Right lobe of liver (tissue), 6 donors: ENCODE measurements at regions not wholly inside any gene's neighbourhood (a gene's known extent, or its start where the extent isn't known, plus 50 kb on each side); places are given as distances from the start of the nearest gene placed in this dataset.

Experiments used
- ATAC-seq, 4 donors: fragments of 200-7000 bp; cut with Tn5 transposase; one replicate each; pipeline ENCODE4 v1.9.1; 2020; ENCODE audit warnings: mild to moderate bottlenecking in 4 of 4, moderate library complexity in 4 of 4
- DNase-seq, 3 donors: peaks; one replicate each; pipeline ENCODE4 v3.0.0-alpha.2; 2020
- H3K27ac ChIP-seq, 3 donors: fragments of 200-600 bp; one replicate each; pipeline ENCODE4 v1.8.0; 2022
- H3K27me3 ChIP-seq, 2 donors: fragments of 200-600 bp; one replicate each; pipeline ENCODE4 v1.8.0; 2022
- H3K36me3 ChIP-seq, 4 donors: fragments of 200-600 bp; sonication (generic) in 1 of 4; one replicate each; pipeline versions ENCODE4 v1.5.1 to v1.8.0; 2017 to 2022; ENCODE audit warnings: control low read depth in 1 of 4
- H3K4me1 ChIP-seq, 4 donors: fragments of 200-600 bp; sonication (generic) in 1 of 4; one replicate each; pipeline versions ENCODE4 v1.5.1 to v1.8.0; 2017 to 2022; ENCODE audit warnings: control low read depth in 1 of 4
- H3K4me3 ChIP-seq, 3 donors: fragments of 200-600 bp; one replicate each; pipeline ENCODE4 v1.8.0; 2022
- H3K9me3 ChIP-seq, 4 donors: fragments of 200-600 bp; sonication (generic) in 1 of 4; one replicate each; pipeline versions ENCODE4 v1.5.1 to v1.8.0; 2017 to 2022; ENCODE audit warnings: control low read depth in 1 of 4
- CTCF ChIP-seq, 4 donors: fragments of 200-600 bp in 3 of 4; fragments of 450-650 bp in 1 of 4; IDR thresholded peaks; one replicate each; pipeline versions ENCODE4 v1.5.1 to v1.8.0; 2016 to 2022; ENCODE audit warnings: antibody characterized with exemption in 4 of 4, mild to moderate bottlenecking in 2 of 4
- POLR2A ChIP-seq: fragments of 450-650 bp; IDR thresholded peaks from one replicate; pipeline ENCODE4 v1.6.1; 2017; ENCODE audit warnings: antibody characterized with exemption, mild to moderate bottlenecking
- WGBS: methylation state at CpG from one replicate; pipeline ENCODE4 v1.1.6; 2018; ENCODE audit warnings: low coverage, low lambda C conversion rate; ENCODE audit not compliant: insufficient coverage; ENCODE audit errors: missing lambda C conversion rate; 5-methylcytosine and 5-hydroxymethylcytosine counted together
- intact Hi-C, 2 donors: fragments of 100-400 bp; cut with DNase I; formaldehyde crosslinking; loops; one replicate each; pipeline versions ENCODE4 v1.11.2 to v1.14.1; 2022
- donor health status: DM: no; HTN: yes; CAD: no.
- donor health status: DM: no; HTN: no; CAD: no.
- donor health status: DM: no; HTN: no; CAD: no.
- donor health status: DM: no; HTN: yes; CAD: no.
- donor health status: DM: no; HTN: yes; CAD: no.

GRCh38 chr5:68484307-68485068 lies 268.9 kb downstream of the PIK3R1 start:
- ATAC-seq (no peak), DNase-seq (no peak)
- no peaks in the 10 kb centered on the region for H3K4me1 ChIP-seq
- no peak overlapping the region for H3K4me3 ChIP-seq
- no peaks in the 10 kb centered on the region for H3K27me3 ChIP-seq
- H3K9me3 ChIP-seq = no peaks in the 10 kb centered on the region
- 84% methylated on average over 3 of the region's 4 CpGs for WGBS
- no peak for TF ChIP-seq POLR2A
- no peak for TF ChIP-seq CTCF (IDR thresholded peaks at IDR 0.05)
- no peak overlapping the region for H3K27ac ChIP-seq
- H3K36me3 ChIP-seq = no peaks in the 10 kb centered on the region
- intact Hi-C loops = loop anchor here in 1 of 2 donors (10.0 kb wide), 1 partner anchor 60 kb away; no protein-coding TSS in a partner anchor

- Histone ChIP-seq H3K27ac (no peak overlapping the region), H3K4me1 (no peaks in the 10 kb centered on the region), H3K27me3 (no peaks in the 10 kb centered on the region), H3K4me3 (no peak overlapping the region), H3K9me3 (no peaks in the 10 kb centered on the region), H3K36me3 (no peaks in the 10 kb centered on the region)
- ATAC-seq = no peak
- intact Hi-C loops = loop anchor here in 1 of 2 donors (10.0 kb wide), 1 partner anchor 55 kb away; no protein-coding TSS in a partner anchor
- no peak for DNase-seq
- TF ChIP-seq CTCF (IDR thresholded peaks at IDR 0.05) (no peak), POLR2A (no peak)
- WGBS = 100% methylated on average over 1 of the region's 1 CpG
Observed at GRCh38 chr5:68489556-68489955, 274.0 kb downstream of the PIK3R1 start.

GRCh38 chr5:68490406-68490805 lies 274.9 kb downstream of the PIK3R1 start:
- intact Hi-C loops = no loop called here
- DNase-seq (no peak), ATAC-seq (no peak)
- Histone ChIP-seq H3K27ac (no peak overlapping the region), H3K36me3 (no peaks in the 10 kb centered on the region), H3K4me1 (no peaks in the 10 kb centered on the region), H3K9me3 (no peaks in the 10 kb centered on the region), H3K4me3 (no peak overlapping the region), H3K27me3 (no peaks in the 10 kb centered on the region)
- 91% methylated on average over 2 of the region's 2 CpGs for WGBS
- TF ChIP-seq POLR2A (no peak), CTCF (IDR thresholded peaks at IDR 0.05) (no peak)

- H3K27me3 ChIP-seq = no peaks in the 10 kb centered on the region
- intact Hi-C loops = no loop called here
- H3K4me3 ChIP-seq = no peak overlapping the region
- TF ChIP-seq POLR2A (no peak), CTCF (IDR thresholded peaks at IDR 0.05) (no peak)
- DNase-seq (no peak), ATAC-seq (no peak)
- no peaks in the 10 kb centered on the region for H3K36me3 ChIP-seq
- H3K4me1 ChIP-seq = no peaks in the 10 kb centered on the region
- no peaks in the 10 kb centered on the region for H3K9me3 ChIP-seq
- H3K27ac ChIP-seq = no peak overlapping the region
- 100% methylated on average over 1 of the region's 1 CpG for WGBS
Observed at GRCh38 chr5:68494771-68495170, 279.2 kb downstream of the PIK3R1 start.
